Vagina (tissue), 2 donors: ENCODE measurements at regions not wholly inside any gene's neighbourhood (a gene's known extent, or its start where the extent isn't known, plus 50 kb on each side); places are given as distances from the start of the nearest gene placed in this dataset.

Experiments used
- POLR2A ChIP-seq, 2 donors: fragments of 450-650 bp; IDR thresholded peaks; one replicate each; pipeline ENCODE4 v1.6.1; 2017; ENCODE audit warnings: antibody characterized with exemption in 2 of 2, mild to moderate bottlenecking in 2 of 2, moderate library complexity in 2 of 2
- TF ChIP-seq, protein P1 (sequence below), 3 experiments: fragments of 450-650 bp in 2 of 3; fragments of 200-600 bp in 1 of 3; sonication (generic) in 1 of 3; IDR thresholded peaks; one replicate each; pipeline ENCODE4 v1.5.1; 2017 to 2019; ENCODE audit warnings: antibody characterized with exemption in 3 of 3, mild to moderate bottlenecking in 2 of 3, moderate library complexity in 2 of 3

DNA sequence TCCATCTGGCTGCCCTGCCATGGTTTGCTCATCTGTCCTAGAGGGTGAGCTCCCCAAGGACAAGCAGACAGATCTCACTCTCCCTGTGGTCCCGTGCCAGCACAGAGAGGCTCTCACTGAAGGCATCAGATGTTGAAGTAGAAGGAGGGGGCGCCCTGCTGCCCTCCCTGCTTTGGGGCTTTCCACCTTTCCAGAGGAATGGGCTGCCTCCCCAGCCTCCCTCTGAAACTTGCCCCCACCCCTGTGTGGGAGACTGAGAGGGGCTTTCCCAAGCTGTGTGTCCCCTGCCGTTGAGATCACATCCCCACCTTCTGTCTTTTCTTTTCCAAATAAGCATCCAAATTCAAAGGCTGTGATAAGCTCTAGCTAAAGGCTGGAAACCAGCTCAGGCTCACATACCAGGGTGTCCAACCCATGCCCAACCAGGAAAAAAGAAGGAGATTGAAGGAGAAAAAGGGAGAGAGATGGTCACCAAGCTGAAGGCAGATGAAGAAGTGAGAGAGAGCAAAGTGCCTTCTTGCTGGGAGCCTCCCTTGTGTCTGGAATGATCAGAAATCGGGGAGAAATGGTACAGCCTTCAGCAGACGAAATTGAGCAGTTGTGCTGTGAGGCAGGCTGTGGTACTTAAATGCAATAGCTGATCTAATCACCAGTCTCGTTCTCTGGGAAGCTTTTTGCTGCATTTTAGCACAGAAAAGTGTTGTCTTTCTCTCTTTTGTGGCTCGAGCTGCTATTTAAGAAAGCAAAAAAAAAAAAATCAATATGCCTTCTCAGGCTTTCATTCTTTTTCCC lies 145.9 kb upstream of the LHX1 start:
- no peak for TF ChIP-seq POLR2A (IDR thresholded peaks at IDR 0.05)
- TF ChIP-seq, protein P1, sequence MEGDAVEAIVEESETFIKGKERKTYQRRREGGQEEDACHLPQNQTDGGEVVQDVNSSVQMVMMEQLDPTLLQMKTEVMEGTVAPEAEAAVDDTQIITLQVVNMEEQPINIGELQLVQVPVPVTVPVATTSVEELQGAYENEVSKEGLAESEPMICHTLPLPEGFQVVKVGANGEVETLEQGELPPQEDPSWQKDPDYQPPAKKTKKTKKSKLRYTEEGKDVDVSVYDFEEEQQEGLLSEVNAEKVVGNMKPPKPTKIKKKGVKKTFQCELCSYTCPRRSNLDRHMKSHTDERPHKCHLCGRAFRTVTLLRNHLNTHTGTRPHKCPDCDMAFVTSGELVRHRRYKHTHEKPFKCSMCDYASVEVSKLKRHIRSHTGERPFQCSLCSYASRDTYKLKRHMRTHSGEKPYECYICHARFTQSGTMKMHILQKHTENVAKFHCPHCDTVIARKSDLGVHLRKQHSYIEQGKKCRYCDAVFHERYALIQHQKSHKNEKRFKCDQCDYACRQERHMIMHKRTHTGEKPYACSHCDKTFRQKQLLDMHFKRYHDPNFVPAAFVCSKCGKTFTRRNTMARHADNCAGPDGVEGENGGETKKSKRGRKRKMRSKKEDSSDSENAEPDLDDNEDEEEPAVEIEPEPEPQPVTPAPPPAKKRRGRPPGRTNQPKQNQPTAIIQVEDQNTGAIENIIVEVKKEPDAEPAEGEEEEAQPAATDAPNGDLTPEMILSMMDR (IDR thresholded peaks at IDR 0.05) = no peak
